ENCODE measurements at regions not wholly inside any gene's neighbourhood (a gene's known extent, or its start where the extent isn't known, plus 50 kb on each side); places are given as distances from the start of the nearest gene placed in this dataset.

GRCh38 chr10:133033742-133034048, 54.0 kb upstream of the ADGRA1 start:
- Mint-ChIP-seq H3K9me3 (no peaks in the 10 kb centered on the region), H3K4me3 (no peak overlapping the region), H3K27me3 (no peaks in the 10 kb centered on the region), H3K36me3 (ENCODE audit: low read depth) (no peaks in the 10 kb centered on the region), H3K4me1 (ENCODE audit: low read depth) (no peaks in the 10 kb centered on the region), H3K27ac (no peak overlapping the region)
- Histone ChIP-seq H3K27me3 (ENCODE audit: control insufficient read depth in 1 of 2, insufficient read depth in 2 of 2, low read length in 2 of 2) (no peaks in the 10 kb centered on the region), H3K27ac (ENCODE audit: low read depth in 1 of 2, low read length in 2 of 2) (no peak overlapping the region), H3K4me1 (ENCODE audit: insufficient read depth, low read length) (no peaks in the 10 kb centered on the region), H3K9me3 (ENCODE audit: control insufficient read depth in 1 of 2, insufficient read depth in 1 of 2, low read length in 2 of 2) (peaks cover 0 to 30% of the 10 kb centered on the region in 2 experiments), H3K36me3 (ENCODE audit: insufficient read depth, low read length) (no peaks in the 10 kb centered on the region), H3K4me3 (ENCODE audit: low read length) (no peak overlapping the region)
- ChIA-PET CTCF (no interaction called here), POLR2A (no interaction called here)
- DNase-seq (no peak), ATAC-seq (ENCODE audit: poor library complexity) (no peak)
- TF ChIP-seq, protein P1, sequence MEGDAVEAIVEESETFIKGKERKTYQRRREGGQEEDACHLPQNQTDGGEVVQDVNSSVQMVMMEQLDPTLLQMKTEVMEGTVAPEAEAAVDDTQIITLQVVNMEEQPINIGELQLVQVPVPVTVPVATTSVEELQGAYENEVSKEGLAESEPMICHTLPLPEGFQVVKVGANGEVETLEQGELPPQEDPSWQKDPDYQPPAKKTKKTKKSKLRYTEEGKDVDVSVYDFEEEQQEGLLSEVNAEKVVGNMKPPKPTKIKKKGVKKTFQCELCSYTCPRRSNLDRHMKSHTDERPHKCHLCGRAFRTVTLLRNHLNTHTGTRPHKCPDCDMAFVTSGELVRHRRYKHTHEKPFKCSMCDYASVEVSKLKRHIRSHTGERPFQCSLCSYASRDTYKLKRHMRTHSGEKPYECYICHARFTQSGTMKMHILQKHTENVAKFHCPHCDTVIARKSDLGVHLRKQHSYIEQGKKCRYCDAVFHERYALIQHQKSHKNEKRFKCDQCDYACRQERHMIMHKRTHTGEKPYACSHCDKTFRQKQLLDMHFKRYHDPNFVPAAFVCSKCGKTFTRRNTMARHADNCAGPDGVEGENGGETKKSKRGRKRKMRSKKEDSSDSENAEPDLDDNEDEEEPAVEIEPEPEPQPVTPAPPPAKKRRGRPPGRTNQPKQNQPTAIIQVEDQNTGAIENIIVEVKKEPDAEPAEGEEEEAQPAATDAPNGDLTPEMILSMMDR (IDR thresholded peaks at IDR 0.05) = no peak
- intact Hi-C loops (cut with DNase I, micrococcal nuclease) = no loop called here

- Mint-ChIP-seq H3K4me1 (ENCODE audit: low read depth) (no peaks in the 10 kb centered on the region), H3K4me3 (no peak overlapping the region), H3K9me3 (no peaks in the 10 kb centered on the region), H3K27me3 (no peaks in the 10 kb centered on the region), H3K36me3 (ENCODE audit: low read depth) (no peaks in the 10 kb centered on the region), H3K27ac (no peak overlapping the region)
- Histone ChIP-seq H3K9me3 (ENCODE audit: control insufficient read depth in 1 of 2, insufficient read depth in 1 of 2, low read length in 2 of 2) (peaks cover 0 to 30% of the 10 kb centered on the region in 2 experiments), H3K36me3 (ENCODE audit: insufficient read depth, low read length) (no peaks in the 10 kb centered on the region), H3K27me3 (ENCODE audit: control insufficient read depth in 1 of 2, insufficient read depth in 2 of 2, low read length in 2 of 2) (no peaks in the 10 kb centered on the region), H3K27ac (ENCODE audit: low read depth in 1 of 2, low read length in 2 of 2) (no peak overlapping the region), H3K4me3 (ENCODE audit: low read length) (no peak overlapping the region), H3K4me1 (ENCODE audit: insufficient read depth, low read length) (no peaks in the 10 kb centered on the region)
- intact Hi-C loops (cut with DNase I, micrococcal nuclease) = no loop called here
- ATAC-seq (ENCODE audit: poor library complexity) (no peak), DNase-seq (no peak)
- ChIA-PET POLR2A (no interaction called here), CTCF (no interaction called here)
- TF ChIP-seq, protein P1 (IDR thresholded peaks at IDR 0.05) = no peak
These were observed 54.6 kb upstream of the ADGRA1 start for GRCh38 chr10:133032976-133033741.

- H3K4me1 Mint-ChIP-seq (ENCODE audit: low read depth) = no peaks in the 10 kb centered on the region
- H3K4me3 Mint-ChIP-seq = no peak overlapping the region
- peaks cover 8% of the 10 kb centered on the region for H3K27me3 Mint-ChIP-seq
These were observed 55.5 kb upstream of the ADGRA1 start for GRCh38 chr10:133032231-133032630.

More at GRCh38 chr10:133032231-133032630, 55.5 kb upstream of the ADGRA1 start:
- no peaks in the 10 kb centered on the region for H3K36me3 ChIP-seq (ENCODE audit: insufficient read depth, low read length)
- no peaks in the 10 kb centered on the region for H3K27me3 ChIP-seq (ENCODE audit: control insufficient read depth in 1 of 2, insufficient read depth in 2 of 2, low read length in 2 of 2)
- no peaks in the 10 kb centered on the region for H3K4me1 ChIP-seq (ENCODE audit: insufficient read depth, low read length)
- H3K27ac ChIP-seq (ENCODE audit: low read depth in 1 of 2, low read length in 2 of 2) = no peak overlapping the region
- ChIA-PET CTCF (no interaction called here), POLR2A (no interaction called here)
- ATAC-seq (ENCODE audit: poor library complexity) (no peak), DNase-seq (no peak)
- Mint-ChIP-seq H3K27ac (no peak overlapping the region), H3K36me3 (ENCODE audit: low read depth) (no peaks in the 10 kb centered on the region), H3K9me3 (no peaks in the 10 kb centered on the region)
- peaks cover 0 to 31% of the 10 kb centered on the region in 2 experiments for H3K9me3 ChIP-seq (ENCODE audit: control insufficient read depth in 1 of 2, insufficient read depth in 1 of 2, low read length in 2 of 2)
- TF ChIP-seq, protein P1 (IDR thresholded peaks at IDR 0.05) = no peak
- H3K4me3 ChIP-seq (ENCODE audit: low read length) = no peak overlapping the region
- intact Hi-C loops (cut with DNase I, micrococcal nuclease) = no loop called here

Data from CD4-positive, alpha-beta T cell (primary cell).